ENCODE measurements at regions not wholly inside any gene's neighbourhood (a gene's known extent, or its start where the extent isn't known, plus 50 kb on each side); places are given as distances from the start of the nearest gene placed in this dataset.
"Not testable (repeated sequence)": the region's sequence is repeated elsewhere in the genome, so short reads cannot be mapped to it uniquely, and the experiment has no call there.

DNA sequence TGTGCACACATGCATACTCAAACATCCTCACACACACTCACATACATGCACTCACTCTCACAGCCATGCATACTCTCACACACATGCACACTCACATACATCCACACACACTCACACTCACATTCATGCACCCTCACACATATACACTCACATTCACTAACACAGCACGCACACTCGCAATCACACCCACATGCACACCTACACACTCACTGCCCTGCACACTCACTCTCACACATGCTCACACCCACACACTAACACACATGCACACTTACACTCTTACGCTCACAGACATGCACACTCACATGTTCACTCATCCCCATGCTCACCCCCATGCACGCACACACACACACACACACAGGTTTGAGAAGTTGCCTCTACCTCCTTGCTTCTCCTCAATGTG, 63.2 kb upstream of the SFSWAP start:
- Histone ChIP-seq H3K27ac (no peak overlapping the region), H3K27me3 (peaks cover 0 to 23% (median 0%) of the 10 kb centered on the region in 9 donors), H3K9me3 (no peaks in the 10 kb centered on the region), H3K36me3 (no peaks in the 10 kb centered on the region), H3K4me1 (no peaks in the 10 kb centered on the region), H3K4me3 (no peak overlapping the region)
- intact Hi-C loops (cut with DNase I), result no loop called here
- TF ChIP-seq, protein P1, sequence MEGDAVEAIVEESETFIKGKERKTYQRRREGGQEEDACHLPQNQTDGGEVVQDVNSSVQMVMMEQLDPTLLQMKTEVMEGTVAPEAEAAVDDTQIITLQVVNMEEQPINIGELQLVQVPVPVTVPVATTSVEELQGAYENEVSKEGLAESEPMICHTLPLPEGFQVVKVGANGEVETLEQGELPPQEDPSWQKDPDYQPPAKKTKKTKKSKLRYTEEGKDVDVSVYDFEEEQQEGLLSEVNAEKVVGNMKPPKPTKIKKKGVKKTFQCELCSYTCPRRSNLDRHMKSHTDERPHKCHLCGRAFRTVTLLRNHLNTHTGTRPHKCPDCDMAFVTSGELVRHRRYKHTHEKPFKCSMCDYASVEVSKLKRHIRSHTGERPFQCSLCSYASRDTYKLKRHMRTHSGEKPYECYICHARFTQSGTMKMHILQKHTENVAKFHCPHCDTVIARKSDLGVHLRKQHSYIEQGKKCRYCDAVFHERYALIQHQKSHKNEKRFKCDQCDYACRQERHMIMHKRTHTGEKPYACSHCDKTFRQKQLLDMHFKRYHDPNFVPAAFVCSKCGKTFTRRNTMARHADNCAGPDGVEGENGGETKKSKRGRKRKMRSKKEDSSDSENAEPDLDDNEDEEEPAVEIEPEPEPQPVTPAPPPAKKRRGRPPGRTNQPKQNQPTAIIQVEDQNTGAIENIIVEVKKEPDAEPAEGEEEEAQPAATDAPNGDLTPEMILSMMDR (IDR thresholded peaks at IDR 0.05), result no peak
- TF ChIP-seq POLR2A (IDR thresholded peaks at IDR 0.05), result no peak
- peak in 1 of 5 donors; percentile 28 for DNase-seq
- 90 to 92% (median 90%) methylated on average over 4 of the region's 4 CpGs for WGBS, 4 donors
- peak in 1 of 4 donors; percentile 14 for ATAC-seq

DNA sequence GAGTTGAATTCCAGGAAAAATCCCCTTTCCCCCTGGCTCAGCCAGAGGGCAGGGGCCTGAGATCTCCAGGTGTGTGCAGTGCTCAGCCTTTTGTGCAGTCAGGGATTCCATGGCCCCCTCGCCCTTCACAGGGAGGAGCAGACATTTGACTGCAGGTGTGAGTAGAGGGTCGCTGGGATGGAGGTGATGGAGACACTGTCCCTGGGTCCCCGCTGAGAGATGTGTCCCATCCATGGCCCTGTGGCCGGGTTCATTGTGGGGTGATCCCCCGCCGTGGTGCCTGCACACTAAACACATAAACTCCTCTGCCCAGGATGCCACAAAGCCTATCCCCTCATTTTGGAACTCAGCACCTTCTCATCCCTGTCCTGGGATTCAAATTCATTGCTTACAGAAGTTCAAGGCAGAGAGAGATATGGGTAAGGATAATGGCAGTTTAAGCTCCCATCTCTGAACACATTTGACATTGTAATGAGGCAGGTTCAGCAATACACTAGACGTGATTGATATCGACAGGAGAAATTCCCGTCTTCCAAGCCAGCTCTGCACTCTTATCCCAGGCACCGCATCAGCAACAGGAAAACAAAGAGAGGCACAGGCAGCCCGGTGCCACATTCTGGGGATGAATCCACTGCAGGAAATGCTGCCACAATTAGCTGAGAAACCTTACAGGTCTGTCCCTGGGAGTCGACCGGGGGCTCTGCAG, 55.3 kb upstream of the SFSWAP start:
- WGBS, 4 donors, result 52 to 73% (median 71%) methylated on average over 4 to 9 of the region's 13 CpGs; no CpG with 5 or more reads in 1 of the 4 donors
- ATAC-seq; H3K27ac ChIP-seq; H3K4me3 ChIP-seq; H3K4me1 ChIP-seq; intact Hi-C loops (cut with DNase I); H3K9me3 ChIP-seq; H3K36me3 ChIP-seq: not testable (repeated sequence)
- DNase-seq, result peak in 1 of 5 donors; percentile 49
- peaks cover 0 to 13% (median 8%) of the 10 kb centered on the region in 9 donors for H3K27me3 ChIP-seq

DNA sequence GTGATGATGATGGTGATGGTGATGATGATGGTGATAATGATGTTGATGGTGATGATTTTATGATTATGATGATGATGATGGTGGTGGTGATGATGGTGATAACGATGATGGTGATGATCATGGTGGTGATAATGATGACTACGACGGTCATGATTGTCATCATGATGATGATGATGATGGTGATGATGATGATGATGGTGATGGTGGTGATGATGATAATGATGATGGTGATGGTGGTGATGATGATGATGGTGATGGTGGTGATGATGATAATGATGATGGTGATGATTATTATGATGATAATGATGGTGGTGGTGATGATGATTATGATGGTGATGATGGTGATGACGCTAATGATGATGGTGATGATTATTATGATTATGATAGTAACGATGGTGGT, 54.1 kb upstream of the SFSWAP start:
- 87 to 92% (median 89%) methylated on average over 5 of the region's 5 CpGs for WGBS, 4 donors
- H3K4me3 ChIP-seq; H3K9me3 ChIP-seq; ATAC-seq; intact Hi-C loops (cut with DNase I); DNase-seq; H3K27ac ChIP-seq; H3K4me1 ChIP-seq; H3K36me3 ChIP-seq: not testable (repeated sequence)
- peaks cover 0 to 13% (median 8%) of the 10 kb centered on the region in 9 donors for H3K27me3 ChIP-seq

DNA sequence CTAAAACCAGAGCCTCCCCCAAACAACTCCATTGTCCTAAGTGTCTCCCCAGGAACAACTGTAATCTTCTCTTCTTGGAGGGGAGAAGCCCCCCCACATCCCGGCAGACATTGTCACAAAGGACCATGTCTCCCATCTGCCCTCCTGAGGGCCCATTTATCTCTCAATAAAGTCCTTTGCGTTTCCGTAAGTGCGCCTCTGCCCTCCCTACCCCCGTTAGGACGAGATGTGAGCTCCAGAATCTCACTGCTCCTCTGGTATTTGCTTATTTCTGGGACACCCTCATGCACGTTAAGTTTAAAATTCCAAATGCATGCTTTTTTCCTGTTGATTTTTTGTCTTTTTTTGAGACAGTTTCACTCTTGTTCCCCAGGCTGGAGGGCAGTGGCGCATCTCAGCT, 52.3 kb upstream of the SFSWAP start:
- ATAC-seq, result not testable (repeated sequence)

DNA sequence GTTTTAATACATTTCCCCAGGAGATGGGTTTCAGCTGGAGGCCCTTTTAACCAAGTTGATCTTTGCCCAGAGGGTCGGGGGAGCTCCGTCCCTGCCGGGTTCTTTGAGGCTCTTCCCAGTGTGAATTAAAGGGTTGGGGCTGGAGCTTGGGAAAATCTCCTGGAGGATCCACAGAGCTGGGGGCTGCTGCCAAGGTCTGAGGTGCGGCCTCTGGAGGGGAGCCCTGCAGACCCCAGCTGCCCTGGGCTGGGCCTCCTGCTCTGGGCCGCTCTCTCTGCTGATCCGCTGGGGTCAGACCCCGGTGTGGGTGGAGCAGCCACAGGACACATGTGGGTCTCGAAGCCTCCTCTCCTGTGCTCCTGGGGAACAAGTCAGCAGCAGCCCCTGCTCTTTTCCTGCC, 51.4 kb upstream of the SFSWAP start:
- H3K36me3 ChIP-seq; ATAC-seq; H3K27ac ChIP-seq; intact Hi-C loops (cut with DNase I); H3K4me3 ChIP-seq; H3K4me1 ChIP-seq; H3K9me3 ChIP-seq: not testable (repeated sequence)
- WGBS, 4 donors, result 65 to 75% (median 74%) methylated on average over 3 to 8 of the region's 8 CpGs
- peak in 1 of 5 donors; percentile 33 for DNase-seq
- H3K27me3 ChIP-seq, result peaks cover 0 to 13% (median 8%) of the 10 kb centered on the region in 9 donors

More for the DNA sequence above, 52.3 kb upstream of the SFSWAP start:
- H3K36me3 ChIP-seq; H3K27ac ChIP-seq; H3K4me3 ChIP-seq; intact Hi-C loops (cut with DNase I); H3K9me3 ChIP-seq; H3K4me1 ChIP-seq: not testable (repeated sequence)
- H3K27me3 ChIP-seq, result peaks cover 0 to 13% (median 8%) of the 10 kb centered on the region in 9 donors
- DNase-seq, result peak in 1 of 5 donors; percentile 6
- 71 to 76% (median 74%) methylated on average over 6 to 7 of the region's 8 CpGs for WGBS, 4 donors

DNA sequence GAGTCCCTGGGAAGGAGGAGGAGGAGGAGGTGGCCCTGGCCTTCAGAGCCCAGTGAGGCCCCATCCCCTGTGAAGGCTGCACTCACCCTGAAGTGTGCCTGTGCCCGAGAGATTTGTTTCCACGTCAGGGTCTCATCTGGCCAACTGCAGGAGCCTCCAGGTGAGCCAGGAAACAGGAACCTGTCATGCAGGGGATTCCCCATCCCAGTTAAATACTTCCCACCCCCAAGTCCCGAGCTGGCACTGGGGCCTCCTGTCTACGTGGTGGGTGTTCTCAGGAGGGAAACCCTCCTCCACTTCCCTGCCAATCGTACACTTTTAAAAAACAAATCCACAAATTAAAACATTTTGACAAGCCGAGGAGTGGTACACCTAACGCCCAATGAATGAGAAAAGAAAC, 50.9 kb upstream of the SFSWAP start:
- DNase-seq, result peak in 1 of 5 donors; percentile 20
- intact Hi-C loops (cut with DNase I), result not testable (repeated sequence)
- 75 to 78% (median 76%) methylated on average over 7 of the region's 7 CpGs for WGBS, 4 donors

DNA sequence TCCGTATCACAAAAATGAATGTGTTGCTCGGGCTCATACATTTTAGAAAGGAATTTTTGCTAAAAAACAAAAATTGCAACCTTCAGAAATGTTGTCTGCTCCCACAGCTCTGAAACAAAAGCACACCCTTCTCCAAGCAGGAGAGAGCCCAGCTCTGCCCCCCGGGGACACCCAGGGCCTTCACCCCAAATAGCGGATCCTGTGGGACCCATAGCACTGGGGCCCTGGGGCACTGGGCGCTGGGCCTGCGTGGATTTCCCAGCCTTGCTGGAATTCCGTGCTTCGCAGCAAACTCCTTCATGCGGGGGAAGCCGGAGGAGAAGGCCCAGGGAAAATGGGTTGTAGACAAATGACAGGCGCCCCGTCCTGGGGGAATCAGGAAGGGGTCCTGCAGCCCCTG, 50.5 kb upstream of the SFSWAP start:
- H3K27me3 ChIP-seq, result peaks cover 0 to 13% (median 8%) of the 10 kb centered on the region in 9 donors
- WGBS, 4 donors, result 89 to 93% (median 91%) methylated on average over 10 to 12 of the region's 12 CpGs
- H3K4me1 ChIP-seq; intact Hi-C loops (cut with DNase I); ATAC-seq; H3K9me3 ChIP-seq; H3K36me3 ChIP-seq; H3K4me3 ChIP-seq; H3K27ac ChIP-seq: not testable (repeated sequence)
- peak in 1 of 5 donors; percentile 64 for DNase-seq

More for the DNA sequence above, 50.9 kb upstream of the SFSWAP start:
- ATAC-seq, H3K9me3 ChIP-seq, H3K36me3 ChIP-seq, H3K4me1 ChIP-seq, H3K27ac ChIP-seq, H3K4me3 ChIP-seq: not testable (repeated sequence)
- peaks cover 0 to 13% (median 8%) of the 10 kb centered on the region in 9 donors for H3K27me3 ChIP-seq
